ENCODE measurements at regions not wholly inside any gene's neighbourhood (a gene's known extent, or its start where the extent isn't known, plus 50 kb on each side); places are given as distances from the start of the nearest gene placed in this dataset.

DNA sequence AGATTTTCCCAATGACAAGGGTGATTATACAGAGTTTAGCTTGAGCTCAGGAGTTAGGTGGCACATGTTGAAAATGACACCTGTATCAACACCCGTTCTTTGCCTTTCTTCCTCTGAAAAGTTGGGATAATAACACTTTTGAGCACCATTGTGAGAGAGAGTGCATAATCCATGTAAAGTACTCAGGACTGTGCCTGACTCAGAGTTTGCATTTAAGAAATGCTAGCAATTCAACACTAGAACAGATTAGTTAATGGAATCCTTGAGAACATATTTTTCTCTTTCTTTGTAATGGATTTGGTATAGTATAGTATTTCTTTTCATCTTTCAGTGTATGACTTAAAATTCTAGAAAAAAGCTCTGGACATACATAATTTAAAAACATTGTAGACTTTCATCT lies 449.2 kb downstream of the GJA1 start (continued):
- TF ChIP-seq U2AF1 (optimal IDR thresholded peaks at IDR 0.05; ENCODE audit: low read depth, low read length) (no peak), CHD2 (IDR thresholded peaks at IDR 0.05; ENCODE audit: low read depth, low read length) (no peak), NCOA2 (IDR thresholded peaks at IDR 0.05; ENCODE audit: partially characterized antibody in 2 of 2) (no peak), HIVEP1 (CRISPR knock-in tag; IDR thresholded peaks at IDR 0.05) (no peak), SUPT5H (IDR thresholded peaks at IDR 0.05) (no peak), GABPA (tag; conservative IDR thresholded peaks at IDR 0.05; ENCODE audit: low read depth) (no peak), SIX5 (IDR thresholded peaks at IDR 0.05; ENCODE audit: borderline replicate concordance in 1 of 2, insufficient read depth in 1 of 2, low read depth in 1 of 2, low read length in 2 of 2) (no peak)
- TF ChIP-seq, protein P1, sequence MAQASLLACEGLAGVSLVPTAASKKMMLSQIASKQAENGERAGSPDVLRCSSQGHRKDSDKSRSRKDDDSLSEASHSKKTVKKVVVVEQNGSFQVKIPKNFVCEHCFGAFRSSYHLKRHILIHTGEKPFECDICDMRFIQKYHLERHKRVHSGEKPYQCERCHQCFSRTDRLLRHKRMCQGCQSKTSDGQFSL (CRISPR knock-in tag; IDR thresholded peaks at IDR 0.05) = no peak
- TF ChIP-seq, protein P1 (tag; IDR thresholded peaks at IDR 0.05) = no peak

DNA sequence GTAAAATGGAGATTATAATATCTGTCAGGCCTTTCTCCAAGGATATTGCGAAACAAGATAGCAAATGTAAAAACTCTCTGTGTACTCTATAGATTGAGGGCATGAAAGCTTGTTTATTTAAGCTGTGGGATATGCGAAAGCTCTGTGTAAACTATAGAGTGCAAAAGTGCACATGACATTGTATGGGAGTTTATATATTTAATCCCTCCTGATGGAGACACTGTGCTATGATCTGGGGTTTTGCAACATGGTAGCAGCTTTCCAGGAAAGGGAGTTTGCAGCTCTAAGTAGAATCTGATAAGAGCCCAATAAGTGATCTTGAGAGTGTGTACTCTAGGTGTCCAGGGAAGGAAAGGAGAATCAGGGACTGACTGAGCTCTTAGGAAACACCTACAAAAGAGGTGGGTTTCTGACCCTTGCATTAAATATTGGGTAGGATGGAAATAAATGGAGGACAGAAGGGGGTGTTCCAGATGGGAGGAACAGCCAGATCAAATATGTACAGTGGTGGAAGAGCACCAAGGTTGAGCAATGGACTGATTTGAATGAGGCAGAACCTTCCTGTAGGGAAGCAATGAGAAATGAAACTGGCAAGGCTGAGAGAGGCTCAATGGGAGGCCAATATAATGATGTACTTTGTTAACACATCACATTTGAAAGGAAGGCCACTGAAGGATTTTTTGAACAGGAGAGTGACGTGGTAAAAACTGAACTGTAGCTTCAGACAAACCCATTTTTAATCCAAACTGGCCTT lies 450.1 kb downstream of the GJA1 start:
- WGBS (ENCODE audit: insufficient coverage, low coverage, missing lambda C conversion rate) = 0% methylated on average over 3 of the region's 3 CpGs
- ChIA-PET POLR2A (no interaction called here), CTCF (ENCODE audit: low intra/inter-chr PET ratio) (no interaction called here)
- no TSS peak for BruUV-seq (replicated peaks)
- H3K9me1 ChIP-seq (ENCODE audit: control insufficient read depth, insufficient read depth, low read length) = no peaks in the 10 kb centered on the region
- intact Hi-C loops (cut with micrococcal nuclease) = no loop called here
- no peak overlapping the region for H3K27ac ChIP-seq (ENCODE audit: extremely low read depth, low read depth, low read length)
- TF ChIP-seq EZH2 (IDR thresholded peaks at IDR 0.05; ENCODE audit: borderline replicate concordance, low read depth, low read length) = no peak
- TF ChIP-seq TEAD2 (tag; IDR thresholded peaks at IDR 0.05) = no peak
- TF ChIP-seq PHB (CRISPR knock-in tag; IDR thresholded peaks at IDR 0.05) = no peak
- no peak for TF ChIP-seq ZNF324 (CRISPR knock-in tag; IDR thresholded peaks at IDR 0.05)
- no peak for TF ChIP-seq CHCHD3 (CRISPR knock-in tag; IDR thresholded peaks at IDR 0.05)
- no peak for TF ChIP-seq TAF7 (tag; IDR thresholded peaks at IDR 0.05)
- no peak for TF ChIP-seq ZNF316 (IDR thresholded peaks at IDR 0.05)
- TF ChIP-seq CREM (IDR thresholded peaks at IDR 0.05; ENCODE audit: low read depth) = no peak
- TF ChIP-seq DNMT1 (IDR thresholded peaks at IDR 0.05) = no peak
- no peak for TF ChIP-seq ZNF408 (CRISPR knock-in tag; IDR thresholded peaks at IDR 0.05; ENCODE audit: low read depth)
- TF ChIP-seq BRD9 (IDR thresholded peaks at IDR 0.05; ENCODE audit: low read depth, partially characterized antibody) = no peak
- TF ChIP-seq HSF4 (CRISPR knock-in tag; IDR thresholded peaks at IDR 0.05; ENCODE audit: borderline replicate concordance) = no peak
- TF ChIP-seq SMARCA4 (IDR thresholded peaks at IDR 0.05) = no peak
- DNase-seq (ENCODE audit: extremely low read depth in 1 of 4, low spot score in 3 of 4) (no peak), ATAC-seq (no peak), FAIRE-seq (no peak)
- H3K79me2 ChIP-seq (ENCODE audit: control insufficient read depth, insufficient read depth, low read length) = no peaks in the 10 kb centered on the region
- H3K9ac ChIP-seq (ENCODE audit: insufficient read depth in 1 of 2, low read depth in 2 of 2, low read length in 2 of 2) = no peak overlapping the region
- H3K36me3 ChIP-seq (ENCODE audit: control insufficient read depth, insufficient read depth, low read length) = no peaks in the 10 kb centered on the region
- H2AFZ ChIP-seq (ENCODE audit: low read depth, low read length) = no peak overlapping the region
- H3K9me3 ChIP-seq (replicated peaks; ENCODE audit: control insufficient read depth, insufficient read depth, low read depth, low read length) = no peaks in the 10 kb centered on the region
- in situ Hi-C loops (cut with MboI) = no loop called here
- H4K20me1 ChIP-seq (replicated peaks; ENCODE audit: control insufficient read depth, insufficient read depth, low read length) = no peaks in the 10 kb centered on the region
- H3K4me1 ChIP-seq (replicated peaks in 1 of 2; ENCODE audit: control insufficient read depth in 2 of 2, insufficient read depth in 2 of 2, low read length in 2 of 2) = no peaks in the 10 kb centered on the region
- no peak overlapping the region for H3K4me2 ChIP-seq (ENCODE audit: insufficient read depth, low read length)
- no peaks in the 10 kb centered on the region for H3K27me3 ChIP-seq (ENCODE audit: control insufficient read depth in 2 of 2, insufficient read depth in 2 of 2, low read length in 2 of 2)
- no peak overlapping the region for H3K4me3 ChIP-seq

Data from K562 (cell line).